ENCODE measurements at regions not wholly inside any gene's neighbourhood (a gene's known extent, or its start where the extent isn't known, plus 50 kb on each side); places are given as distances from the start of the nearest gene placed in this dataset.

- Mint-ChIP-seq H3K36me3 (ENCODE audit: low read depth) (no peaks in the 10 kb centered on the region), H3K9me3 (no peaks in the 10 kb centered on the region), H3K4me1 (peaks cover 16% of the 10 kb centered on the region), H3K4me3 (no peak overlapping the region), H3K27ac (no peak overlapping the region), H3K27me3 (ENCODE audit: low read depth, poor library complexity) (peaks cover 5% of the 10 kb centered on the region)
- TF ChIP-seq CTCF (IDR thresholded peaks at IDR 0.05) = no peak
- DNase-seq = no peak
Observed at GRCh38 chr15:36256404-36256807, 323.0 kb upstream of the CDIN1 start.

DNA sequence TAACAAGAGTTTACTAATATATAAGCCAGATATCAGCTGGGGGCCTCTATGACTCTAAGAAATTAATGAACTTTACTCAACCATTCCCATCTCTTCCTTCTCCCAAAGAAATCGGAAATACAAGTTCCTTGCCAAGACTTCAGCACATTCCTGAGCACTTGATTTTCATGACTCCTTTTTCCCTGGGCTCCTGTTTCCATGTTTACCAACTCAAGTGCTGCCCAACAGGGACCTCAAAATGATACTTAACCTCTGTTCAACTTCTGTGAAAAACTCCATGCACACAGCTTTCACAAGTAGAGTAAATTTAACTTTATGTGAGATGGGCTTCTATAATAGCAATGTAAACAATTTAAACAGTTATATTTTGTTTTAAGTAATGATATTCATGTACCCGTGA, 315.8 kb upstream of the CDIN1 start:
- DNase-seq = no peak
- Mint-ChIP-seq H3K4me3 (no peak overlapping the region), H3K36me3 (ENCODE audit: low read depth) (no peaks in the 10 kb centered on the region), H3K27ac (no peak overlapping the region), H3K9me3 (no peaks in the 10 kb centered on the region), H3K27me3 (ENCODE audit: low read depth, poor library complexity) (peaks cover 10% of the 10 kb centered on the region), H3K4me1 (no peaks in the 10 kb centered on the region)
- no peak for TF ChIP-seq CTCF (IDR thresholded peaks at IDR 0.05)

DNA sequence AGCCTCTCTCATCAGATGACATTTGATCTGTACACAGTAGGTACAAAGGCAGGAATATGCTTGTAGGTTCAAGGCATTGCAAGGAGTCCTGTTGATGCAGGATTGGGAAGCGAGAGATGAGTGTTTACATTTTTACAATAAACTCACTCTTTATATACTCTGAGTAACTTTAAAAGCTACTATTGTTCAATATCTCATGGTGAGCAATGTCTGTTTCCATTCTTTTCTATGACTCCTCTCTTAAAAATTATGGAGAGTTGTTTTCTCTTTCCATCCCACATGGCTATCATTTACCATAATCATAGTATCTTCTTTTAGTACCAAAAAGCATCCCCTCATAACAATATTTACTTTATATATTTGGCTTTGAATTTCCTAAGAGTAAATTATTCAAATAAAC, 314.0 kb upstream of the CDIN1 start:
- Mint-ChIP-seq H3K4me3 (no peak overlapping the region), H3K27me3 (ENCODE audit: low read depth, poor library complexity) (peaks cover 10% of the 10 kb centered on the region), H3K27ac (no peak overlapping the region), H3K4me1 (no peaks in the 10 kb centered on the region), H3K9me3 (no peaks in the 10 kb centered on the region), H3K36me3 (ENCODE audit: low read depth) (no peaks in the 10 kb centered on the region)
- no peak for DNase-seq
- no peak for TF ChIP-seq CTCF (IDR thresholded peaks at IDR 0.05)

GRCh38 chr15:36271048-36271447, 308.4 kb upstream of the CDIN1 start:
- Mint-ChIP-seq H3K9me3 (peaks cover 3% of the 10 kb centered on the region), H3K4me1 (peaks cover 7% of the 10 kb centered on the region), H3K36me3 (ENCODE audit: low read depth) (no peaks in the 10 kb centered on the region), H3K4me3 (no peak overlapping the region), H3K27me3 (ENCODE audit: low read depth, poor library complexity) (peaks cover 15% of the 10 kb centered on the region), H3K27ac (no peak overlapping the region)
- DNase-seq = no peak
- no peak for TF ChIP-seq CTCF (IDR thresholded peaks at IDR 0.05)

DNA sequence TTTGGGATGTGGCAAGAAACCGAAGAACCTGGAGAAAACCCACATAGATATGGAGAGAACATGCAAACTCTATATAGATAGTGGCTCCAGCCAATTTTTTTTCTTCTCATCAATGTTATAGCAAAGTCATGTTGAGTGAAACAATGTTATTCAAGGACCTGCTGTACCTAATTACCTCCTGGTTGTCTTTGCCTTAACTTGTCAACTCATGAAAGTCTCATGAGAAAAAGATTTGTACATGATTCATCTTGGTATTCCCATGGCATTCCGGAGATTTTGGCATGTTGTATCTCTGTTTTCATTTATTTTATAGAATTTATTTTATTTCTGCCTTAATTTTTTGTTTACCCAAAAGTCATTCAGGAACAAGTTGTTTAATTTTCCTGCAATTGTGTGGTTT, 303.8 kb upstream of the CDIN1 start:
- Mint-ChIP-seq H3K27ac (no peak overlapping the region), H3K36me3 (ENCODE audit: low read depth) (peaks cover 11% of the 10 kb centered on the region), H3K9me3 (peaks cover 46% of the 10 kb centered on the region), H3K4me1 (peaks cover 7% of the 10 kb centered on the region), H3K4me3 (no peak overlapping the region), H3K27me3 (ENCODE audit: low read depth, poor library complexity) (peaks cover 7% of the 10 kb centered on the region)
- no peak for DNase-seq
- TF ChIP-seq CTCF (IDR thresholded peaks at IDR 0.05) = no peak

DNA sequence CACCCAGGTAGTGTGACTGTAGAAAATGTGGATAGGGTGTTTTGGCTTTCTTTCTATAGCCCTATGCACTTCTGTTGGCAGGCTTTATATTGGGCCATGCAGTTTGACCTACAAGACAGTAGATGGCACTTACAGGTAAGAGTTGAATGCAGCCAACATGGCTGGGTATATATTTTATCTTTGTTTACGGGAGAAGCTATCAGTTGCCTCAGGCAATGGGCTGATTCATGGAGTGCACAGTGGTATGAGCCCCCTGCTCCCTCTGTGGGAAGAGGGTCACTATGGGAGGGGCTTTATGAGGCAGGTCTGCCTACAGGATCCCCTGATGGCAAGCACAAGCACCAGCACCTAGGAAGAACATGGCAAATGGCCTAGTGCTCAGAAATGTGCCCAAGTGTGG, 301.2 kb upstream of the CDIN1 start:
- peaks cover 15% of the 10 kb centered on the region for H3K36me3 Mint-ChIP-seq (ENCODE audit: low read depth)
- no peak overlapping the region for H3K27ac Mint-ChIP-seq
- H3K4me1 Mint-ChIP-seq = no peaks in the 10 kb centered on the region
- DNase-seq = no peak
- H3K4me3 Mint-ChIP-seq = no peak overlapping the region
- no peak for TF ChIP-seq CTCF (IDR thresholded peaks at IDR 0.05)
- peaks cover 51% of the 10 kb centered on the region for H3K9me3 Mint-ChIP-seq
- H3K27me3 Mint-ChIP-seq (ENCODE audit: low read depth, poor library complexity) = peaks cover 2% of the 10 kb centered on the region
